Thymus (tissue), 11 donors: ENCODE measurements at regions not wholly inside any gene's neighbourhood (a gene's known extent, or its start where the extent isn't known, plus 50 kb on each side); places are given as distances from the start of the nearest gene placed in this dataset.

Experiments used
- DNase-seq, 9 donors: peaks; one replicate each; pipeline ENCODE4 v3.0.0-alpha.2; 2013; ENCODE audit warnings: low spot score in 9 of 9, low read depth in 6 of 9, missing footprints in 1 of 9
- H3K27ac ChIP-seq, 2 donors: one replicate each; pipeline ENCODE4 v1.5.1; 2013; ENCODE audit warnings: control low read depth in 1 of 2, low read depth in 1 of 2, low read length in 1 of 2, mild to moderate bottlenecking in 1 of 2, moderate library complexity in 1 of 2
- H3K27me3 ChIP-seq, 2 donors: one replicate each; pipeline ENCODE4 v1.5.1; 2013; ENCODE audit warnings: low read length in 1 of 2; ENCODE audit not compliant: control insufficient read depth in 2 of 2, insufficient read depth in 1 of 2
- H3K36me3 ChIP-seq, 2 donors: one replicate each; pipeline ENCODE4 v1.5.1; 2013; ENCODE audit warnings: low read length in 1 of 2, mild to moderate bottlenecking in 1 of 2, moderate library complexity in 1 of 2; ENCODE audit not compliant: control insufficient read depth in 2 of 2, insufficient read depth in 2 of 2
- H3K4me1 ChIP-seq, 2 donors: one replicate each; pipeline ENCODE4 v1.5.1; 2013; ENCODE audit warnings: low read length in 2 of 2; ENCODE audit not compliant: control insufficient read depth in 2 of 2, insufficient read depth in 2 of 2
- H3K4me3 ChIP-seq, 2 donors: one replicate each; pipeline ENCODE4 v1.5.1; 2013; ENCODE audit warnings: low read length in 2 of 2, control low read depth in 1 of 2, mild to moderate bottlenecking in 1 of 2
- H3K9me3 ChIP-seq, 2 donors: one replicate each; pipeline ENCODE4 v1.5.1; 2013; ENCODE audit warnings: low read length in 1 of 2, mild to moderate bottlenecking in 1 of 2; ENCODE audit not compliant: control insufficient read depth in 2 of 2, insufficient read depth in 1 of 2
- WGBS: extraction: QIAGEN DNeasy Blood & Tissue Kit; methylation state at CpG from one replicate; pipeline ENCODE4 v1.1.7; 2013; 5-methylcytosine and 5-hydroxymethylcytosine counted together
- donor health status: healthy.

GRCh38 chr7:136030867-136031318, 53.7 kb upstream of the MTPN start:
- Histone ChIP-seq H3K4me3 (no peak overlapping the region), H3K9me3 (no peaks in the 10 kb centered on the region), H3K36me3 (no peaks in the 10 kb centered on the region), H3K27me3 (no peaks in the 10 kb centered on the region), H3K4me1 (peaks cover 0 to 12% of the 10 kb centered on the region in 2 donors), H3K27ac (no peak overlapping the region)
- no peak for DNase-seq
- WGBS: 91% methylated on average over 4 of the region's 4 CpGs

- Histone ChIP-seq H3K4me1 (peaks cover 0 to 12% of the 10 kb centered on the region in 2 donors), H3K9me3 (no peaks in the 10 kb centered on the region), H3K27ac (no peak overlapping the region), H3K4me3 (no peak overlapping the region), H3K27me3 (no peaks in the 10 kb centered on the region), H3K36me3 (no peaks in the 10 kb centered on the region)
- 93% methylated on average over 2 of the region's 2 CpGs for WGBS
- DNase-seq: no peak
Observed at GRCh38 chr7:136030330-136030729, 53.2 kb upstream of the MTPN start.

GRCh38 chr7:136027160-136027559, 50.0 kb upstream of the MTPN start:
- no peaks in the 10 kb centered on the region for H3K9me3 ChIP-seq
- no peak for DNase-seq
- H3K27ac ChIP-seq: no peak overlapping the region
- H3K4me1 ChIP-seq: no peaks in the 10 kb centered on the region
- H3K27me3 ChIP-seq: no peaks in the 10 kb centered on the region
- no peaks in the 10 kb centered on the region for H3K36me3 ChIP-seq
- no peak overlapping the region for H3K4me3 ChIP-seq
- 98% methylated on average over 2 of the region's 2 CpGs for WGBS
